ENCODE measurements at regions not wholly inside any gene's neighbourhood (a gene's known extent, or its start where the extent isn't known, plus 50 kb on each side); places are given as distances from the start of the nearest gene placed in this dataset.
"Not testable (repeated sequence)": the region's sequence is repeated elsewhere in the genome, so short reads cannot be mapped to it uniquely, and the experiment has no call there.

- not testable (repeated sequence) for TF ChIP-seq CTCF (IDR thresholded peaks at IDR 0.05; ENCODE audit: low read depth, low read length); EZH2phosphoT487 (IDR thresholded peaks at IDR 0.05; ENCODE audit: low read depth)
Measured at GRCh38 chr7:65582518-65583119, 209.0 kb downstream of the ZNF92 start.

Data from OCI-LY3 (cell line).